Endothelial cell (in vitro differentiated cells): ENCODE measurements at regions not wholly inside any gene's neighbourhood (a gene's known extent, or its start where the extent isn't known, plus 50 kb on each side); places are given as distances from the start of the nearest gene placed in this dataset.

Source experiments
- DNase-seq: peaks from one replicate; pipeline ENCODE4 v3.0.0; 2021; ENCODE audit warnings: low spot score
- H3K27ac Mint-ChIP-seq: one replicate; pipeline ENCODE4 v1.8.0; 2021; ENCODE audit warnings: mixed read lengths, inconsistent platforms; ENCODE audit not compliant: unreplicated experiment
- H3K27me3 Mint-ChIP-seq: one replicate; pipeline ENCODE4 v1.8.0; 2021; ENCODE audit warnings: mild to moderate bottlenecking, moderate library complexity, mixed read lengths, inconsistent platforms; ENCODE audit not compliant: unreplicated experiment
- H3K36me3 Mint-ChIP-seq: one replicate; pipeline ENCODE4 v1.8.0; 2021; ENCODE audit warnings: mild to moderate bottlenecking, low read depth, mixed read lengths, inconsistent platforms; ENCODE audit not compliant: unreplicated experiment
- H3K4me1 Mint-ChIP-seq: one replicate; pipeline ENCODE4 v1.8.0; 2021; ENCODE audit warnings: mild to moderate bottlenecking, mixed read lengths, inconsistent platforms; ENCODE audit not compliant: unreplicated experiment
- H3K4me3 Mint-ChIP-seq: one replicate; pipeline ENCODE4 v1.8.0; 2021; ENCODE audit warnings: mild to moderate bottlenecking, mixed read lengths, inconsistent platforms; ENCODE audit not compliant: unreplicated experiment
- H3K9me3 Mint-ChIP-seq: one replicate; pipeline ENCODE4 v1.8.0; 2021; ENCODE audit warnings: mixed read lengths, inconsistent platforms; ENCODE audit not compliant: unreplicated experiment
- CTCF ChIP-seq: fragments of 200-600 bp; sonication (generic); IDR thresholded peaks from one replicate; pipeline ENCODE4 v1.5.0; 2021; ENCODE audit warnings: antibody characterized with exemption; ENCODE audit not compliant: unreplicated experiment

- Mint-ChIP-seq H3K27ac (no peak overlapping the region), H3K36me3 (no peaks in the 10 kb centered on the region), H3K27me3 (no peaks in the 10 kb centered on the region), H3K4me1 (no peaks in the 10 kb centered on the region), H3K9me3 (no peaks in the 10 kb centered on the region), H3K4me3 (no peak overlapping the region)
- DNase-seq, result no peak
- TF ChIP-seq CTCF, result no peak
Measured at GRCh38 chr4:128698386-128698785, 111.1 kb upstream of the JADE1 start.

- Mint-ChIP-seq H3K27ac (no peak overlapping the region), H3K27me3 (no peaks in the 10 kb centered on the region), H3K36me3 (no peaks in the 10 kb centered on the region), H3K4me1 (no peaks in the 10 kb centered on the region), H3K9me3 (no peaks in the 10 kb centered on the region), H3K4me3 (no peak overlapping the region)
- DNase-seq, result no peak
- no peak for TF ChIP-seq CTCF
Measured at GRCh38 chr4:128697323-128697722, 112.2 kb upstream of the JADE1 start.

- H3K27me3 Mint-ChIP-seq, result peaks cover 4% of the 10 kb centered on the region
- no peaks in the 10 kb centered on the region for H3K4me1 Mint-ChIP-seq
- TF ChIP-seq CTCF, result no peak
- H3K27ac Mint-ChIP-seq, result no peak overlapping the region
- no peak overlapping the region for H3K4me3 Mint-ChIP-seq
- no peaks in the 10 kb centered on the region for H3K9me3 Mint-ChIP-seq
- no peak for DNase-seq
- H3K36me3 Mint-ChIP-seq, result no peaks in the 10 kb centered on the region
Measured at GRCh38 chr4:128690011-128690410, 119.5 kb upstream of the JADE1 start.

GRCh38 chr4:128688846-128689437 lies 120.6 kb upstream of the JADE1 start:
- TF ChIP-seq CTCF, result no peak
- H3K27ac Mint-ChIP-seq, result no peak overlapping the region
- peaks cover 4% of the 10 kb centered on the region for H3K4me1 Mint-ChIP-seq
- no peaks in the 10 kb centered on the region for H3K36me3 Mint-ChIP-seq
- DNase-seq, result no peak
- no peak overlapping the region for H3K4me3 Mint-ChIP-seq
- peaks cover 4% of the 10 kb centered on the region for H3K27me3 Mint-ChIP-seq
- H3K9me3 Mint-ChIP-seq, result no peaks in the 10 kb centered on the region

GRCh38 chr4:128688033-128688721 lies 121.3 kb upstream of the JADE1 start:
- Mint-ChIP-seq H3K4me3 (no peak overlapping the region), H3K27ac (no peak overlapping the region), H3K27me3 (peaks cover 4% of the 10 kb centered on the region), H3K36me3 (no peaks in the 10 kb centered on the region), H3K4me1 (peaks cover 8% of the 10 kb centered on the region), H3K9me3 (no peaks in the 10 kb centered on the region)
- TF ChIP-seq CTCF, result no peak
- DNase-seq, result no peak
